ENCODE measurements at regions not wholly inside any gene's neighbourhood (a gene's known extent, or its start where the extent isn't known, plus 50 kb on each side); places are given as distances from the start of the nearest gene placed in this dataset.

GRCh38 chr13:48600374-48601364 lies 53.1 kb upstream of the CYSLTR2 start:
- no peak for TF ChIP-seq CTCF (IDR thresholded peaks at IDR 0.05)
- ATAC-seq (no peak), DNase-seq (no peak)
- H3K4me3 ChIP-seq: no peak overlapping the region
- H3K9me3 ChIP-seq: no peaks in the 10 kb centered on the region
- H3K36me3 ChIP-seq (ENCODE audit: low read depth): no peaks in the 10 kb centered on the region
- H3K4me1 ChIP-seq (ENCODE audit: low read depth): no peaks in the 10 kb centered on the region
- intact Hi-C loops (cut with DNase I, micrococcal nuclease): no loop called here

- Histone ChIP-seq H3K4me3 (no peak overlapping the region), H3K9me3 (peaks cover 4% of the 10 kb centered on the region), H3K36me3 (ENCODE audit: low read depth) (no peaks in the 10 kb centered on the region), H3K4me1 (ENCODE audit: low read depth) (no peaks in the 10 kb centered on the region)
- intact Hi-C loops (cut with DNase I, micrococcal nuclease): no loop called here
- no peak for DNase-seq
- ATAC-seq: no peak
- no peak for TF ChIP-seq CTCF (IDR thresholded peaks at IDR 0.05)
Observed at GRCh38 chr13:48602296-48603016, 51.3 kb upstream of the CYSLTR2 start.

- Histone ChIP-seq H3K36me3 (ENCODE audit: low read depth) (no peaks in the 10 kb centered on the region), H3K4me1 (ENCODE audit: low read depth) (no peaks in the 10 kb centered on the region), H3K9me3 (peaks cover 4% of the 10 kb centered on the region), H3K4me3 (no peak overlapping the region)
- intact Hi-C loops (cut with DNase I, micrococcal nuclease): no loop called here
- ATAC-seq (no peak), DNase-seq (no peak)
- TF ChIP-seq CTCF (IDR thresholded peaks at IDR 0.05): no peak
Observed at GRCh38 chr13:48603375-48603774, 50.4 kb upstream of the CYSLTR2 start.

Measured in mucosa of descending colon (tissue), 3 donors.